Neural cell (in vitro differentiated cells): ENCODE measurements at regions not wholly inside any gene's neighbourhood (a gene's known extent, or its start where the extent isn't known, plus 50 kb on each side); places are given as distances from the start of the nearest gene placed in this dataset.

Experiments used
- H2AFZ ChIP-seq: fragments of 200-600, 300-800 bp; sonication (generic), shearing (Covaris generic); 2 replicates; pipeline ENCODE4 v1.6.0; 2014; ENCODE audit warnings: low read depth, mild to moderate bottlenecking, antibody characterized with exemption, low read length, moderate library complexity
- H3F3A ChIP-seq: fragments of 200-600 bp; shearing (Covaris generic); 2 replicates; pipeline ENCODE4 v1.6.1; 2016; ENCODE audit warnings: mild to moderate bottlenecking, moderate library complexity, mixed read lengths, antibody characterized with exemption, low read length; ENCODE audit not compliant: insufficient read depth, poor library complexity, severe bottlenecking
- H3K27ac ChIP-seq: fragments of 200-600, 300-800 bp; sonication (generic), shearing (Covaris generic); 2 replicates; pipeline ENCODE4 v1.5.1; 2014; ENCODE audit warnings: mild to moderate bottlenecking, low read length, moderate library complexity
- H3K27me3 ChIP-seq: fragments of 300-800, 200-600 bp; sonication (generic), shearing (Covaris generic); 2 replicates; pipeline ENCODE4 v1.6.0; 2014; ENCODE audit warnings: mild to moderate bottlenecking, low read depth, low read length, moderate library complexity; ENCODE audit not compliant: insufficient read depth
- H3K36me3 ChIP-seq: fragments of 300-800, 200-600 bp; sonication (generic), shearing (Covaris generic); 2 replicates; pipeline ENCODE4 v1.5.1; 2014; ENCODE audit warnings: mild to moderate bottlenecking, antibody characterized with exemption, low read length, moderate library complexity; ENCODE audit not compliant: insufficient read depth
- H3K4me2 ChIP-seq: fragments of 300-800, 200-600 bp; sonication (generic), shearing (Covaris generic); 2 replicates; pipeline ENCODE4 v1.6.0; 2014; ENCODE audit warnings: mild to moderate bottlenecking, low read length
- H3K4me3 ChIP-seq: fragments of 300-800, 200-600 bp; sonication (generic), shearing (Covaris generic); 2 replicates; pipeline ENCODE4 v1.5.1; 2014; ENCODE audit warnings: mild to moderate bottlenecking, low read length, moderate library complexity
- H3K79me2 ChIP-seq: fragments of 200-600 bp; shearing (Covaris generic); replicated peaks from 2 replicates; pipeline ENCODE4 v1.6.0; 2014; ENCODE audit warnings: mild to moderate bottlenecking, low read length, moderate library complexity; ENCODE audit not compliant: insufficient read depth
- H3K9ac ChIP-seq: fragments of 300-800, 200-600 bp; sonication (generic), shearing (Covaris generic); 2 replicates; pipeline ENCODE4 v1.6.1; 2016; ENCODE audit warnings: mild to moderate bottlenecking, low read length, mixed read lengths
- H3K9me2 ChIP-seq: fragments of 200-600 bp; shearing (Covaris generic); 2 replicates; pipeline ENCODE4 v1.6.1; 2016; ENCODE audit warnings: mild to moderate bottlenecking, low read length, mixed read lengths; ENCODE audit not compliant: insufficient read depth
- H3K9me3 ChIP-seq: fragments of 200-600, 300-800 bp; sonication (generic), shearing (Covaris generic); 2 replicates; pipeline ENCODE4 v1.6.1; 2016; ENCODE audit warnings: mild to moderate bottlenecking, mixed run types, low read length, moderate library complexity, mixed read lengths
- H4K20me1 ChIP-seq: fragments of 200-600 bp; shearing (Covaris generic); 2 replicates; pipeline ENCODE4 v1.6.1; 2016; ENCODE audit warnings: mild to moderate bottlenecking, mixed run types; ENCODE audit not compliant: insufficient read depth
- CTCF ChIP-seq: fragments of 450-650 bp; IDR thresholded peaks from 2 replicates; pipeline ENCODE4 v1.5.1; 2014; ENCODE audit warnings: antibody characterized with exemption, mild to moderate bottlenecking, moderate library complexity; ENCODE audit not compliant: poor library complexity, severe bottlenecking
- EP300 ChIP-seq: fragments of 450-650 bp; conservative IDR thresholded peaks from 2 replicates; pipeline ENCODE4 v1.6.1; 2014; ENCODE audit warnings: antibody characterized with exemption, mild to moderate bottlenecking, moderate library complexity; ENCODE audit not compliant: poor library complexity, severe bottlenecking
- EZH2 ChIP-seq: fragments of 200-600, 300-800 bp; shearing (Covaris generic), sonication (generic); IDR thresholded peaks from 2 replicates; pipeline ENCODE4 v1.6.1; 2014; ENCODE audit warnings: antibody characterized with exemption, low read length, borderline replicate concordance, mild to moderate bottlenecking; ENCODE audit not compliant: insufficient read depth, poor library complexity, severe bottlenecking
- MXI1 ChIP-seq: fragments of 450-650 bp; conservative IDR thresholded peaks from 2 replicates; pipeline ENCODE4 v1.6.1; 2014; ENCODE audit warnings: antibody characterized with exemption, mild to moderate bottlenecking; ENCODE audit not compliant: poor library complexity, severe bottlenecking
- POLR2AphosphoS5 ChIP-seq: IDR thresholded peaks from 2 replicates; pipeline ENCODE4 v1.6.1; 2012
- RAD21 ChIP-seq: fragments of 450-650 bp; conservative IDR thresholded peaks from 2 replicates; pipeline ENCODE4 v1.6.1; 2014; ENCODE audit warnings: antibody characterized with exemption, mild to moderate bottlenecking, moderate library complexity
- REST ChIP-seq: IDR thresholded peaks from 2 replicates; pipeline ENCODE4 v1.6.1; 2012; ENCODE audit warnings: borderline replicate concordance
- SMC3 ChIP-seq: fragments of 450-650 bp; conservative IDR thresholded peaks from 2 replicates; pipeline ENCODE4 v1.6.1; 2014; ENCODE audit warnings: antibody characterized with exemption, mild to moderate bottlenecking, moderate library complexity; ENCODE audit not compliant: poor library complexity
- TAF1 ChIP-seq: IDR thresholded peaks from 2 replicates; pipeline ENCODE4 v1.6.1; 2012; ENCODE audit warnings: low read depth

GRCh38 chr13:111005808-111006505 is 91.1 kb upstream of the ANKRD10 start:
- no peaks in the 10 kb centered on the region for H3K9me3 ChIP-seq
- no peaks in the 10 kb centered on the region for H3K36me3 ChIP-seq
- no peak overlapping the region for H2AFZ ChIP-seq
- no peaks in the 10 kb centered on the region for H3F3A ChIP-seq
- H3K9me2 ChIP-seq = no peaks in the 10 kb centered on the region
- TF ChIP-seq EZH2 (no peak), EP300 (no peak), REST (no peak), SMC3 (no peak), TAF1 (no peak), CTCF (no peak), POLR2AphosphoS5 (no peak), MXI1 (no peak), RAD21 (no peak)
- H3K27ac ChIP-seq = no peak overlapping the region
- H3K9ac ChIP-seq = no peak overlapping the region
- H4K20me1 ChIP-seq = no peaks in the 10 kb centered on the region
- H3K79me2 ChIP-seq = no peaks in the 10 kb centered on the region
- no peaks in the 10 kb centered on the region for H3K27me3 ChIP-seq
- no peak overlapping the region for H3K4me3 ChIP-seq
- no peak overlapping the region for H3K4me2 ChIP-seq

GRCh38 chr13:111005364-111005763 is 90.5 kb upstream of the ANKRD10 start:
- Histone ChIP-seq H2AFZ (no peak overlapping the region), H3K9ac (no peak overlapping the region), H3K4me3 (no peak overlapping the region), H4K20me1 (no peaks in the 10 kb centered on the region), H3K36me3 (no peaks in the 10 kb centered on the region), H3F3A (no peaks in the 10 kb centered on the region), H3K9me3 (no peaks in the 10 kb centered on the region), H3K79me2 (no peaks in the 10 kb centered on the region), H3K4me2 (no peak overlapping the region), H3K27ac (no peak overlapping the region), H3K9me2 (no peaks in the 10 kb centered on the region), H3K27me3 (no peaks in the 10 kb centered on the region)
- TF ChIP-seq MXI1 (no peak), RAD21 (no peak), POLR2AphosphoS5 (no peak), REST (no peak), SMC3 (no peak), TAF1 (no peak), EZH2 (no peak)
